ENCODE measurements at regions not wholly inside any gene's neighbourhood (a gene's known extent, or its start where the extent isn't known, plus 50 kb on each side); places are given as distances from the start of the nearest gene placed in this dataset.
A peak's percentile ranks its signal among the peaks of the same experiment; 100 is the strongest.

- no peaks in the 10 kb centered on the region for H4K20me1 ChIP-seq (ENCODE audit: insufficient read depth)
- TF ChIP-seq, protein P1, sequence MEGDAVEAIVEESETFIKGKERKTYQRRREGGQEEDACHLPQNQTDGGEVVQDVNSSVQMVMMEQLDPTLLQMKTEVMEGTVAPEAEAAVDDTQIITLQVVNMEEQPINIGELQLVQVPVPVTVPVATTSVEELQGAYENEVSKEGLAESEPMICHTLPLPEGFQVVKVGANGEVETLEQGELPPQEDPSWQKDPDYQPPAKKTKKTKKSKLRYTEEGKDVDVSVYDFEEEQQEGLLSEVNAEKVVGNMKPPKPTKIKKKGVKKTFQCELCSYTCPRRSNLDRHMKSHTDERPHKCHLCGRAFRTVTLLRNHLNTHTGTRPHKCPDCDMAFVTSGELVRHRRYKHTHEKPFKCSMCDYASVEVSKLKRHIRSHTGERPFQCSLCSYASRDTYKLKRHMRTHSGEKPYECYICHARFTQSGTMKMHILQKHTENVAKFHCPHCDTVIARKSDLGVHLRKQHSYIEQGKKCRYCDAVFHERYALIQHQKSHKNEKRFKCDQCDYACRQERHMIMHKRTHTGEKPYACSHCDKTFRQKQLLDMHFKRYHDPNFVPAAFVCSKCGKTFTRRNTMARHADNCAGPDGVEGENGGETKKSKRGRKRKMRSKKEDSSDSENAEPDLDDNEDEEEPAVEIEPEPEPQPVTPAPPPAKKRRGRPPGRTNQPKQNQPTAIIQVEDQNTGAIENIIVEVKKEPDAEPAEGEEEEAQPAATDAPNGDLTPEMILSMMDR (conservative IDR thresholded peaks at IDR 0.05; ENCODE audit: low read depth, low read length): no peak
- H3K27me3 ChIP-seq (ENCODE audit: insufficient read depth, low read depth): no peaks in the 10 kb centered on the region
- no peaks in the 10 kb centered on the region for H3K79me2 ChIP-seq (ENCODE audit: insufficient read depth, low read depth)
- H3K36me3 ChIP-seq (ENCODE audit: insufficient read depth): no peaks in the 10 kb centered on the region
- H3K4me3 ChIP-seq (IDR thresholded peaks at IDR 0.05; ENCODE audit: insufficient read depth, low read depth, low read length): no peak overlapping the region
- H2AFZ ChIP-seq (ENCODE audit: low read depth): no peak overlapping the region
- no peak overlapping the region for H3K9ac ChIP-seq
- peaks cover 16% of the 10 kb centered on the region for H3K4me1 ChIP-seq (ENCODE audit: low read depth, poor library complexity, severe bottlenecking)
- H3K4me2 ChIP-seq: no peak overlapping the region
- H3K27ac ChIP-seq: no peak overlapping the region
Measured at GRCh38 chr4:189049682-189050081, 891.0 kb upstream of the FRG1 start.

GRCh38 chr4:189050643-189051042, 890.0 kb upstream of the FRG1 start:
- TF ChIP-seq, protein P1 (conservative IDR thresholded peaks at IDR 0.05; ENCODE audit: low read depth, low read length): no peak
- Histone ChIP-seq H3K9ac (peak overlapping the region; percentile 3; the same call in 1 of the 2 replicates), H3K4me2 (peak overlapping the region; percentile 86), H3K4me3 (IDR thresholded peaks at IDR 0.05; ENCODE audit: insufficient read depth, low read depth, low read length) (no peak overlapping the region), H3K27ac (no peak overlapping the region), H4K20me1 (ENCODE audit: insufficient read depth) (no peaks in the 10 kb centered on the region), H3K27me3 (ENCODE audit: insufficient read depth, low read depth) (no peaks in the 10 kb centered on the region), H3K79me2 (ENCODE audit: insufficient read depth, low read depth) (no peaks in the 10 kb centered on the region), H3K36me3 (ENCODE audit: insufficient read depth) (no peaks in the 10 kb centered on the region), H2AFZ (ENCODE audit: low read depth) (peak overlapping the region; percentile 68), H3K4me1 (ENCODE audit: low read depth, poor library complexity, severe bottlenecking) (peaks cover 16% of the 10 kb centered on the region)

DNA sequence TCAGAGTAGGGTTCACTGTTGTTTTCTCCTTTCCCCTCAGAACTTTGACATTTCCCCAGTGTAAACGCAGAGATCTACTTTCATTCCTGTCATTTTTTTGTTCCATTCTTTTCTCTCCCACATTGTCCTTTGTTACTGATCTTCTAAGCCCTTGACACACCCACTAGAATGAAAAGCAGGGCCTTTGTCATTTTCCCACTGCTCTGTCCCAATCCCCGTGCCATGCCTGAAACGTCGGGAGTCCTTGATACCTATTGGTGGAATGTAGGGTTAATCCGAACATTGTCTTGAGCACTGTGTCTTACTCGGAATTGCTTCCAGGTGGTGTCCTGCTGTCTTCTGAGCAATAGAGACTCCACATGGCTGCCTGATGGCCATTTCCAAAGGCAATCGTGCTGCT, 887.1 kb upstream of the FRG1 start:
- no peak overlapping the region for H3K9ac ChIP-seq
- no peaks in the 10 kb centered on the region for H3K27me3 ChIP-seq (ENCODE audit: insufficient read depth, low read depth)
- peaks cover 16% of the 10 kb centered on the region for H3K4me1 ChIP-seq (ENCODE audit: low read depth, poor library complexity, severe bottlenecking)
- no peak overlapping the region for H3K4me3 ChIP-seq (IDR thresholded peaks at IDR 0.05; ENCODE audit: insufficient read depth, low read depth, low read length)
- no peak overlapping the region for H3K27ac ChIP-seq
- H2AFZ ChIP-seq (ENCODE audit: low read depth): no peak overlapping the region
- no peaks in the 10 kb centered on the region for H3K36me3 ChIP-seq (ENCODE audit: insufficient read depth)
- H3K4me2 ChIP-seq: no peak overlapping the region
- TF ChIP-seq, protein P1 (conservative IDR thresholded peaks at IDR 0.05; ENCODE audit: low read depth, low read length): no peak
- no peaks in the 10 kb centered on the region for H4K20me1 ChIP-seq (ENCODE audit: insufficient read depth)
- no peaks in the 10 kb centered on the region for H3K79me2 ChIP-seq (ENCODE audit: insufficient read depth, low read depth)

GRCh38 chr4:189060104-189060503, 880.6 kb upstream of the FRG1 start:
- no peaks in the 10 kb centered on the region for H3K36me3 ChIP-seq (ENCODE audit: insufficient read depth)
- H3K9ac ChIP-seq: no peak overlapping the region
- no peaks in the 10 kb centered on the region for H3K27me3 ChIP-seq (ENCODE audit: insufficient read depth, low read depth)
- H3K4me2 ChIP-seq: no peak overlapping the region
- TF ChIP-seq, protein P1 (conservative IDR thresholded peaks at IDR 0.05; ENCODE audit: low read depth, low read length): no peak
- H4K20me1 ChIP-seq (ENCODE audit: insufficient read depth): no peaks in the 10 kb centered on the region
- H2AFZ ChIP-seq (ENCODE audit: low read depth): no peak overlapping the region
- no peaks in the 10 kb centered on the region for H3K4me1 ChIP-seq (ENCODE audit: low read depth, poor library complexity, severe bottlenecking)
- H3K27ac ChIP-seq: no peak overlapping the region
- H3K4me3 ChIP-seq (IDR thresholded peaks at IDR 0.05; ENCODE audit: insufficient read depth, low read depth, low read length): no peak overlapping the region
- H3K79me2 ChIP-seq (ENCODE audit: insufficient read depth, low read depth): no peaks in the 10 kb centered on the region
